ENCODE measurements at regions not wholly inside any gene's neighbourhood (a gene's known extent, or its start where the extent isn't known, plus 50 kb on each side); places are given as distances from the start of the nearest gene placed in this dataset.
A peak's percentile ranks its signal among the peaks of the same experiment; 100 is the strongest.

GRCh38 chr3:43171748-43172147 lies 65.9 kb upstream of the POMGNT2 start:
- TF ChIP-seq ZNF70 (CRISPR knock-in tag; IDR thresholded peaks at IDR 0.05), result peak; percentile 66; the same call in 1 of the 2 replicates
- no peak for TF ChIP-seq PATZ1 (CRISPR knock-in tag; IDR thresholded peaks at IDR 0.05; ENCODE audit: borderline replicate concordance)
- TF ChIP-seq TCF4 (CRISPR knock-in tag; IDR thresholded peaks at IDR 0.05; ENCODE audit: borderline replicate concordance), result no peak
- 0 out of 2 replicates have a peak, but pooled peaks have one; percentile 30 for TF ChIP-seq ZFP3 (CRISPR knock-in tag; IDR thresholded peaks at IDR 0.05)
- TF ChIP-seq TSHZ2 (CRISPR knock-in tag; IDR thresholded peaks at IDR 0.05), result no peak
- TF ChIP-seq ZNF565 (CRISPR knock-in tag; conservative IDR thresholded peaks at IDR 0.05; ENCODE audit: low read depth), result no peak
- no peak for TF ChIP-seq ZNF8 (CRISPR knock-in tag; IDR thresholded peaks at IDR 0.05)
- TF ChIP-seq ESRRG (CRISPR knock-in tag; IDR thresholded peaks at IDR 0.05), result no peak
- peak; percentile 79 for TF ChIP-seq ISL1 (CRISPR knock-in tag; IDR thresholded peaks at IDR 0.05)
- ATAC-seq, result peak; percentile 53; the same call in 2 of the 3 replicates

- ATAC-seq, result no peak
- TF ChIP-seq ZFP3 (CRISPR knock-in tag; IDR thresholded peaks at IDR 0.05) (no peak), CREB5 (CRISPR knock-in tag; IDR thresholded peaks at IDR 0.05; ENCODE audit: low read depth) (no peak), TOX (CRISPR knock-in tag; IDR thresholded peaks at IDR 0.05; ENCODE audit: borderline replicate concordance) (no peak), ZC3H10 (CRISPR knock-in tag; IDR thresholded peaks at IDR 0.05) (no peak), BACH2 (CRISPR knock-in tag; IDR thresholded peaks at IDR 0.05; ENCODE audit: borderline replicate concordance) (no peak), ZFP30 (CRISPR knock-in tag; IDR thresholded peaks at IDR 0.05) (no peak), TSHZ2 (CRISPR knock-in tag; IDR thresholded peaks at IDR 0.05) (no peak), OSR1 (CRISPR knock-in tag; IDR thresholded peaks at IDR 0.05) (no peak), ESRRG (CRISPR knock-in tag; IDR thresholded peaks at IDR 0.05) (no peak), GLIS3 (CRISPR knock-in tag; IDR thresholded peaks at IDR 0.05) (no peak), CSDC2 (CRISPR knock-in tag; IDR thresholded peaks at IDR 0.05) (no peak), ZNF70 (CRISPR knock-in tag; IDR thresholded peaks at IDR 0.05) (no peak), ARNTL (CRISPR knock-in tag; IDR thresholded peaks at IDR 0.05; ENCODE audit: borderline replicate concordance, low read depth) (no peak), ZNF565 (CRISPR knock-in tag; conservative IDR thresholded peaks at IDR 0.05; ENCODE audit: low read depth) (no peak), TCF4 (CRISPR knock-in tag; IDR thresholded peaks at IDR 0.05; ENCODE audit: borderline replicate concordance) (no peak), ISL1 (CRISPR knock-in tag; IDR thresholded peaks at IDR 0.05) (no peak), PATZ1 (CRISPR knock-in tag; IDR thresholded peaks at IDR 0.05; ENCODE audit: borderline replicate concordance) (no peak), PPARA (CRISPR knock-in tag; IDR thresholded peaks at IDR 0.05; ENCODE audit: borderline replicate concordance) (no peak), SNAI2 (CRISPR knock-in tag; IDR thresholded peaks at IDR 0.05) (no peak)
Measured at GRCh38 chr3:43170553-43170952, 64.7 kb upstream of the POMGNT2 start.
